ENCODE measurements at regions not wholly inside any gene's neighbourhood (a gene's known extent, or its start where the extent isn't known, plus 50 kb on each side); places are given as distances from the start of the nearest gene placed in this dataset.

- no peak for TF ChIP-seq CTCF (IDR thresholded peaks at IDR 0.05 in 2 of 3, conservative IDR thresholded peaks at IDR 0.05 in 1 of 3; ENCODE audit: borderline replicate concordance in 1 of 3, insufficient read depth in 1 of 3, low read depth in 2 of 3, low read length in 2 of 3)
- TF ChIP-seq SRF (IDR thresholded peaks at IDR 0.05; ENCODE audit: low read depth) = no peak
- TF ChIP-seq ZNF274 (IDR thresholded peaks at IDR 0.05; ENCODE audit: low read depth, low read length) = no peak
- no peak for TF ChIP-seq EZH2 (IDR thresholded peaks at IDR 0.05)
Measured at GRCh38 chr5:174617910-174618309, 106.5 kb upstream of the MSX2 start.

Data from HCT116 (cell line).